ENCODE measurements at regions not wholly inside any gene's neighbourhood (a gene's known extent, or its start where the extent isn't known, plus 50 kb on each side); places are given as distances from the start of the nearest gene placed in this dataset.

- Histone ChIP-seq H3K9me3 (ENCODE audit: low read depth) (no peaks in the 10 kb centered on the region), H3F3A (ENCODE audit: low read depth) (no peaks in the 10 kb centered on the region), H3K4me1 (no peaks in the 10 kb centered on the region), H3K27ac (no peak overlapping the region), H3K27me3 (no peaks in the 10 kb centered on the region), H4K20me1 (ENCODE audit: low read depth) (no peaks in the 10 kb centered on the region), H3K79me2 (ENCODE audit: low read depth) (no peaks in the 10 kb centered on the region), H3K36me3 (no peaks in the 10 kb centered on the region), H3K9ac (no peak overlapping the region), H3K4me3 (no peak overlapping the region), H2AFZ (replicated peaks) (no peak overlapping the region), H3K4me2 (no peak overlapping the region)
- H3K27ac Mint-ChIP-seq, result peak overlapping the region; percentile 42
- no peak for DNase-seq (ENCODE audit: low spot score)
- H3K4me1 Mint-ChIP-seq, result peaks cover 8% of the 10 kb centered on the region
- H3K27me3 Mint-ChIP-seq (ENCODE audit: insufficient read depth, low read depth), result peaks cover 11% of the 10 kb centered on the region
- TF ChIP-seq CTCF (IDR thresholded peaks at IDR 0.05) (no peak), EZH2 (IDR thresholded peaks at IDR 0.05) (no peak), EZH2phosphoT487 (IDR thresholded peaks at IDR 0.05) (no peak)
- H3K36me3 Mint-ChIP-seq, result no peaks in the 10 kb centered on the region
- peaks cover 3% of the 10 kb centered on the region for H3K9me3 Mint-ChIP-seq
- H3K4me3 Mint-ChIP-seq, result no peak overlapping the region
Measured at GRCh38 chrX:9394212-9394611, 70.6 kb upstream of the TBL1X start.

DNA sequence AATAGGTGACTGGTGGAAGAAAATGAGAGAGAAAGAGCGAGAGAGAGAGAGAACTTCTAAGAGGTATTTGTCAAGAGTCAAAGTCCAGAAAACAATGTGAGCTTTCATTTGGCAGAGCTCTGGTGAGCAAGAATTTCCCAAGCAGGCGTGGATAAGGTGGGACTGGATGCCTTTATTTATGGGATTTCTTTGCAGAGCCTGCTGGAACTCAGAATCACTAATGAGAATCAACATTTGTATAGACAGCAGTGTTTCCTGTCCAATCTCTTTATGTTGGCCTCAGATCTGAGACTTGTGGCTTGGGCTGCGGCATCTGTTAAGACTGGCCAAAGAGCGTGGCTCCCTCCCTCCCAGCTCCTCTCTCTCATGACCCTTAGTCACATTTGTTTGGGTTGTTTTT, 67.9 kb upstream of the TBL1X start:
- H3K4me3 Mint-ChIP-seq, result no peak overlapping the region
- TF ChIP-seq EZH2phosphoT487 (IDR thresholded peaks at IDR 0.05), result no peak
- no peak for TF ChIP-seq EZH2 (IDR thresholded peaks at IDR 0.05)
- TF ChIP-seq CTCF (IDR thresholded peaks at IDR 0.05), result no peak
- H3K27me3 Mint-ChIP-seq (ENCODE audit: insufficient read depth, low read depth), result peaks cover 13% of the 10 kb centered on the region
- no peaks in the 10 kb centered on the region for H3K36me3 ChIP-seq
- H3K4me2 ChIP-seq, result no peak overlapping the region
- no peak overlapping the region for H2AFZ ChIP-seq (replicated peaks)
- H3K4me3 ChIP-seq, result no peak overlapping the region
- no peaks in the 10 kb centered on the region for H3K36me3 Mint-ChIP-seq
- H3K9me3 ChIP-seq (ENCODE audit: low read depth), result no peaks in the 10 kb centered on the region
- peaks cover 10% of the 10 kb centered on the region for H3K9me3 Mint-ChIP-seq
- no peaks in the 10 kb centered on the region for H3K27me3 ChIP-seq
- H3K9ac ChIP-seq, result no peak overlapping the region
- no peaks in the 10 kb centered on the region for H3K79me2 ChIP-seq (ENCODE audit: low read depth)
- H3F3A ChIP-seq (ENCODE audit: low read depth), result no peaks in the 10 kb centered on the region
- H3K4me1 Mint-ChIP-seq, result peaks cover 8% of the 10 kb centered on the region
- H3K27ac ChIP-seq, result no peak overlapping the region
- DNase-seq (ENCODE audit: low spot score), result no peak
- no peaks in the 10 kb centered on the region for H4K20me1 ChIP-seq (ENCODE audit: low read depth)
- H3K4me1 ChIP-seq, result no peaks in the 10 kb centered on the region
- no peak overlapping the region for H3K27ac Mint-ChIP-seq

DNA sequence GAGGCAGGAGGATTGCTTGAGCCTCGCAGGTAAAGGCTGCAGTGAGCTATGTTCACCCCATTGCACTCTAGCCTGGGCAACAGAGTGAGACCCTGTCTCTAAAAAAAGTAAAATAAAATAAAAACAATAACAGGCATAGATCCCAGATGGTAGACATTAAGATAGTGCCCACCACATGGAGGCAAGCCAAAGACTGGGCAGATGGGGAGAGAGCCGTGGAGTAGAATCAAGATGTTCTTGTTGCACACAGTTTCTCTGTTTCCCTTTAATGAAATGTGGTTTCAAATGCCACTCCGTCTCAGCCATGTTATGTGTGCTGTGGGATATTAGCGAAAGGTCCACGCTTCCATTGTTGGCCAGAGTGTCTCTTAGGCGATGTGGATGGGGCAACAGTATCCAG, 63.8 kb upstream of the TBL1X start:
- H3K79me2 ChIP-seq (ENCODE audit: low read depth), result no peaks in the 10 kb centered on the region
- H3K4me1 ChIP-seq, result no peaks in the 10 kb centered on the region
- no peak for DNase-seq (ENCODE audit: low spot score)
- Mint-ChIP-seq H3K27ac (no peak overlapping the region), H3K9me3 (peaks cover 12% of the 10 kb centered on the region), H3K36me3 (no peaks in the 10 kb centered on the region), H3K4me1 (peaks cover 8% of the 10 kb centered on the region), H3K27me3 (ENCODE audit: insufficient read depth, low read depth) (peaks cover 7% of the 10 kb centered on the region), H3K4me3 (no peak overlapping the region)
- no peak overlapping the region for H2AFZ ChIP-seq (replicated peaks)
- H3K9ac ChIP-seq, result no peak overlapping the region
- H3K36me3 ChIP-seq, result no peaks in the 10 kb centered on the region
- H3K27me3 ChIP-seq, result no peaks in the 10 kb centered on the region
- no peak overlapping the region for H3K4me2 ChIP-seq
- H4K20me1 ChIP-seq (ENCODE audit: low read depth), result no peaks in the 10 kb centered on the region
- H3K4me3 ChIP-seq, result no peak overlapping the region
- H3F3A ChIP-seq (ENCODE audit: low read depth), result no peaks in the 10 kb centered on the region
- no peak overlapping the region for H3K27ac ChIP-seq
- H3K9me3 ChIP-seq (ENCODE audit: low read depth), result peaks cover 6% of the 10 kb centered on the region
- TF ChIP-seq EZH2phosphoT487 (IDR thresholded peaks at IDR 0.05), result no peak
- no peak for TF ChIP-seq EZH2 (IDR thresholded peaks at IDR 0.05)
- no peak for TF ChIP-seq CTCF (IDR thresholded peaks at IDR 0.05)

Measured in neural progenitor cell (in vitro differentiated cells).